Bronchial epithelial cell (primary cell): ENCODE measurements at regions not wholly inside any gene's neighbourhood (a gene's known extent, or its start where the extent isn't known, plus 50 kb on each side); places are given as distances from the start of the nearest gene placed in this dataset.

Experiments
- DNase-seq: peaks from one replicate; pipeline ENCODE4 v3.0.0-alpha.2; 2010; ENCODE audit warnings: low read depth
- FAIRE-seq: peaks from 2 replicates; lab custom pipeline; 2011; peaks lifted over from hg19 to GRCh38; lab: Jason Lieb, UNC
- H3K27me3 ChIP-seq: 2 replicates; pipeline ENCODE4 v1.5.1; 2011; ENCODE audit warnings: low read length; ENCODE audit not compliant: control insufficient read depth, insufficient read depth
- H3K36me3 ChIP-seq: 2 replicates; pipeline ENCODE4 v1.5.1; 2011; ENCODE audit warnings: low read length; ENCODE audit not compliant: control insufficient read depth, insufficient read depth
- H3K4me3 ChIP-seq: 2 replicates; pipeline ENCODE4 v1.5.1; 2011; ENCODE audit warnings: mild to moderate bottlenecking, low read depth, low read length, control low read depth
- CTCF ChIP-seq: IDR thresholded peaks from 2 replicates; pipeline ENCODE4 v1.5.1; 2011; ENCODE audit warnings: mild to moderate bottlenecking, moderate library complexity, low read length, control low read depth, inconsistent platforms; ENCODE audit not compliant: insufficient read depth, severe bottlenecking

- TF ChIP-seq CTCF, result no peak
- DNase-seq (no peak), FAIRE-seq (no peak)
- H3K36me3 ChIP-seq, result no peaks in the 10 kb centered on the region
- no peak overlapping the region for H3K4me3 ChIP-seq
- no peaks in the 10 kb centered on the region for H3K27me3 ChIP-seq
These were observed 1029.8 kb downstream of the DIAPH3 start for GRCh38 chr13:59133903-59134302.

DNA sequence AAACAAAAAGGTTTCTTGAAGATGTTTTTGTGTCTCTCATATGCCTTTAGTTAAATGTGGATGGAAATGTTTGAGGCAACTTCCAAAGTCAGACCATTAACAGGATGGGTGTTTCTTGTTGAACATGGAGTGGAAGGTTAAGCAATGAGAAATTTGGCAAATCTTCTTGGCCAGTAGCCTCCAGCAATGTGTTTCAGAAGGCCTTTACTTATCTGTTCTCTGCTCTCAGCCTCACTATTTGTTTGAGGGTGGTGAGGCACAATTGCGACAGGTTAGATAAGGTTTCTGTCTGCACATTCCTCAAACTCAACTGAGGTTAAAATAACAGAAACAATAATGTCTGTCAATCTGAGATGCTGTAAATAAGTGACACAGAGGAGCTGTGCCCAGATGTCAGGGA, 1019.0 kb downstream of the DIAPH3 start:
- Histone ChIP-seq H3K4me3 (no peak overlapping the region), H3K27me3 (no peaks in the 10 kb centered on the region), H3K36me3 (no peaks in the 10 kb centered on the region)
- TF ChIP-seq CTCF, result no peak
- no peak for DNase-seq
- FAIRE-seq, result no peak

DNA sequence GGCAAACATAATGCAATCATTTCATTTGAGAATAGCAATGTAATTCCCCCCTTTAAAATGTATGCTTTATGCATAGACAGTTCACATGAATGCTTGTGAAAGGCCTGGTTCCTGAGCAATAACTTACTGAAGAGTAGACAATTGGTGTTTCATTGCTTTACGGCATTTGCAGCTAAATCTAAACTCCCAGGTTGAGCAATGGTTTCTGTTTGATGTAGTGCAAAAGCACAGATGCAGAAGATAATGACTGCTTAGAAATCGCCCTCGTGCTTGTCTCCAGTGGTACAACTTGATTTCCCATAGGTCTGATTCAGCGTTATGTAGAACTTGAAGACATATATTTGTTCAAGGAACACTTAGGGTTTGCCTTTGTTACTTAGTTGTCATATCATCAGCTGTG, 1018.3 kb downstream of the DIAPH3 start:
- DNase-seq (no peak), FAIRE-seq (no peak)
- TF ChIP-seq CTCF, result no peak
- Histone ChIP-seq H3K36me3 (no peaks in the 10 kb centered on the region), H3K27me3 (no peaks in the 10 kb centered on the region), H3K4me3 (no peak overlapping the region)

DNA sequence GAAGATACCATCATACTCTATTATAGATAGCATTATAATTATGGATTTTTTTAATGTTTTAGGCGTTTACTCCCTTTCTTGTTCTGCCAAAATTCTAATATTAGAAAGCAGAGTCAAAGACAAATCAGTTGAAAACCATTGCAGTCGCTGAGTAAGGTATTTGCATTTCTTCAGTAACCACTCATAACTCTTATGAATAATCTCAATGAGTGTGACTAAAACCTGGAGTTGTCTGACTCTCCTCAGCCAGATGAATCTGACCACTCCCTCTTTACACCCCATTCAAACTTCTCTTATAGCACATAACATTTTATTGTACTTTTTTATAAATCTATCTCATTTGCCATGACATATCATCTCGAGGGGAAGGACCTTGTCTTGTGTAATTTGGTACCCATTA, 1006.5 kb downstream of the DIAPH3 start:
- Histone ChIP-seq H3K27me3 (no peaks in the 10 kb centered on the region), H3K36me3 (no peaks in the 10 kb centered on the region), H3K4me3 (no peak overlapping the region)
- DNase-seq, result peak; percentile 4
- FAIRE-seq, result no peak
- TF ChIP-seq CTCF, result no peak

DNA sequence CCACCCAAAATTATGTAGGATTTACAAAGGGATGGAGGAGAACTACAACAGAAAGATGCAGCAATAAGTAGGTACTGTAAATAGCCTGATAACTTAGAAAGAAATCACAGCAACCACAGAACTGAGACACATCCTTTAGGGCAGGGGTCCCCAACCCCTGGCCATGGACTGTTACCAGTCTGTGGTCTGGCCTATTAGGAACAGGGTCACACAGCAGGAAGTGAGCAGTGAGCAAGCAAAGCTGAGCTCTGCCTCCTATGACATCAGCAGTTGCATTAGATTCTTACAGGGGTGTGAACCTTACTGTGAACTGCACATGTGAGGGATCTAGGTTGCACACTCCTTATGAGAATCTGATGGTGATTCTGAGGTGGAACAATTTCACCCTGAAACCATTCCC, 997.6 kb downstream of the DIAPH3 start:
- H3K36me3 ChIP-seq, result no peaks in the 10 kb centered on the region
- no peak for TF ChIP-seq CTCF
- FAIRE-seq (no peak), DNase-seq (no peak)
- no peaks in the 10 kb centered on the region for H3K27me3 ChIP-seq
- H3K4me3 ChIP-seq, result no peak overlapping the region

GRCh38 chr13:59172076-59172475, 991.7 kb downstream of the DIAPH3 start:
- no peaks in the 10 kb centered on the region for H3K36me3 ChIP-seq
- FAIRE-seq (no peak), DNase-seq (no peak)
- no peaks in the 10 kb centered on the region for H3K27me3 ChIP-seq
- no peak for TF ChIP-seq CTCF
- H3K4me3 ChIP-seq, result no peak overlapping the region
